ENCODE measurements at regions not wholly inside any gene's neighbourhood (a gene's known extent, or its start where the extent isn't known, plus 50 kb on each side); places are given as distances from the start of the nearest gene placed in this dataset.

GRCh38 chr13:39217471-39217870 lies 179.2 kb downstream of the NHLRC3 start:
- H3K27me3 Mint-ChIP-seq (ENCODE audit: insufficient read depth) = peaks cover 4% of the 10 kb centered on the region
- H3K27ac Mint-ChIP-seq = no peak overlapping the region
- no peaks in the 10 kb centered on the region for H3K9me3 ChIP-seq (ENCODE audit: control insufficient read depth, low read length)
- H3K9me3 Mint-ChIP-seq = peaks cover 12% of the 10 kb centered on the region
- peaks cover 2% of the 10 kb centered on the region for H3K36me3 Mint-ChIP-seq (ENCODE audit: low read depth)
- H3K4me1 ChIP-seq (ENCODE audit: control insufficient read depth, insufficient read depth, low read length) = no peaks in the 10 kb centered on the region
- no peaks in the 10 kb centered on the region for H3K27me3 ChIP-seq (ENCODE audit: control insufficient read depth, insufficient read depth, low read length, poor library complexity, severe bottlenecking)
- no peaks in the 10 kb centered on the region for H3K4me1 Mint-ChIP-seq
- H3K4me3 ChIP-seq (ENCODE audit: low read length) = no peak overlapping the region
- WGBS, 2 experiments (ENCODE audit: insufficient coverage in 1 of 2, insufficient read length in 1 of 2) = 89 to 100% methylated on average over 1 to 3 of the region's 3 CpGs
- no peak overlapping the region for H3K4me3 Mint-ChIP-seq
- TF ChIP-seq CTCF (conservative IDR thresholded peaks at IDR 0.05) = no peak
- DNase-seq = no peak
- no peak overlapping the region for H3K9ac ChIP-seq (ENCODE audit: extremely low read depth, low read length, poor library complexity, severe bottlenecking)
- H3K27ac ChIP-seq (ENCODE audit: low read depth, low read length) = no peak overlapping the region
- no peaks in the 10 kb centered on the region for H3K36me3 ChIP-seq (ENCODE audit: control insufficient read depth, insufficient read depth, low read length)

DNA sequence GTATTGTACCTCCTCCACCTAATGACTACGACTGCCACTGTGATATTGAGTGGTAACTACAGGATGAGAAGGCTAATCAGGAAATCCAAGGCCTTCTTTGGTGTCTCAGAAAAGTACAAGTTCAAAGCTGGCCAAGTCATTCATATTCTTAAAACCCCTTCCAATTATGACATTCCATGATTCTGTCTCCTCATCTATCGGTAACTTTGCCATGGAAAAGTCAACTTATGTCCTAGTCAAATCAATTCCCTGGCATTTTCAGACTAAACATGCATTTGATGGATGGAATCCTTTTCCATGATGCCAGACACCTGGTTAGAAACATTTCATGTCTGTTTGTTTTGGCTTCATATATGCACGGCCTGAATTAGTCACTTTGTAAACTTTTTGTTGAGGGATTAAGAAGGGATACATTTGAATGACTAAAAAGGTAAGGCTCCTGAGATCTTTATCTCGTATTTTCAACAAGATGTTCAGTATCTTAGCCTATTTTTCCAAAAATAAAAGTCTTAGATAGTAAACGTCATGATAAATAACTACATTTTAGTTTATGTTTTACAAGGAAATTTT lies 186.5 kb downstream of the NHLRC3 start:
- Mint-ChIP-seq H3K36me3 (ENCODE audit: low read depth) (no peaks in the 10 kb centered on the region), H3K4me3 (no peak overlapping the region), H3K27me3 (ENCODE audit: insufficient read depth) (no peaks in the 10 kb centered on the region), H3K27ac (no peak overlapping the region), H3K9me3 (peaks cover 16% of the 10 kb centered on the region), H3K4me1 (no peaks in the 10 kb centered on the region)
- H3K4me1 ChIP-seq (ENCODE audit: control insufficient read depth, insufficient read depth, low read length) = no peaks in the 10 kb centered on the region
- no peak for TF ChIP-seq CTCF (conservative IDR thresholded peaks at IDR 0.05)
- H3K27me3 ChIP-seq (ENCODE audit: control insufficient read depth, insufficient read depth, low read length, poor library complexity, severe bottlenecking) = no peaks in the 10 kb centered on the region
- H3K36me3 ChIP-seq (ENCODE audit: control insufficient read depth, insufficient read depth, low read length) = no peaks in the 10 kb centered on the region
- WGBS, 2 experiments (ENCODE audit: insufficient coverage in 1 of 2, insufficient read length in 1 of 2) = 83 to 87% methylated on average over 2 to 5 of the region's 5 CpGs
- no peak overlapping the region for H3K27ac ChIP-seq (ENCODE audit: low read depth, low read length)
- no peak for DNase-seq
- H3K9ac ChIP-seq (ENCODE audit: extremely low read depth, low read length, poor library complexity, severe bottlenecking) = no peak overlapping the region
- no peak overlapping the region for H3K4me3 ChIP-seq (ENCODE audit: low read length)
- H3K9me3 ChIP-seq (ENCODE audit: control insufficient read depth, low read length) = no peaks in the 10 kb centered on the region

DNA sequence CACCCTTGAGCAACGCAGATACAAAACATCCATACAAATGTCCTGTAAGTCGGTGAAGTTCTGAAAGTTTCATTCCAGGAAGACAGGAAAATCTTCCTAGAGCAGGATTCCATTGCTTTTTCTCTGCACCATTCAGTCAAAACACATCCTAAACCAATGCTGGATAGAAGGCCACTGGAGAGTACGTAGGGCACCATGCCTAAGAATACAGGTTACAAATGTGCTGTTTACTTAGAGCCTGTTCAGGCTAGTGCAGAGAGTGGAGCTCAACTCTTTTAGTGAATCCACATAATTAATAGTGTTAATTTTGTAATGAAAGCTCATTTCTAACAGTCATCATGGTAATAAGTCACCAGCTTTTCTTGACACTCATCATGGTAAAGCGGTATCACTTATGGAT lies 187.6 kb downstream of the NHLRC3 start:
- TF ChIP-seq CTCF (conservative IDR thresholded peaks at IDR 0.05) = no peak
- no peak overlapping the region for H3K27ac ChIP-seq (ENCODE audit: low read depth, low read length)
- DNase-seq = no peak
- H3K27ac Mint-ChIP-seq = no peak overlapping the region
- no peaks in the 10 kb centered on the region for H3K36me3 Mint-ChIP-seq (ENCODE audit: low read depth)
- 82 to 93% methylated on average over 2 to 4 of the region's 4 CpGs for WGBS, 2 experiments (ENCODE audit: insufficient coverage in 1 of 2, insufficient read length in 1 of 2)
- H3K9me3 Mint-ChIP-seq = peaks cover 16% of the 10 kb centered on the region
- H3K4me3 ChIP-seq (ENCODE audit: low read length) = no peak overlapping the region
- H3K9me3 ChIP-seq (ENCODE audit: control insufficient read depth, low read length) = no peaks in the 10 kb centered on the region
- H3K27me3 ChIP-seq (ENCODE audit: control insufficient read depth, insufficient read depth, low read length, poor library complexity, severe bottlenecking) = no peaks in the 10 kb centered on the region
- no peak overlapping the region for H3K9ac ChIP-seq (ENCODE audit: extremely low read depth, low read length, poor library complexity, severe bottlenecking)
- no peak overlapping the region for H3K4me3 Mint-ChIP-seq
- no peaks in the 10 kb centered on the region for H3K4me1 Mint-ChIP-seq
- H3K36me3 ChIP-seq (ENCODE audit: control insufficient read depth, insufficient read depth, low read length) = no peaks in the 10 kb centered on the region
- no peaks in the 10 kb centered on the region for H3K27me3 Mint-ChIP-seq (ENCODE audit: insufficient read depth)
- H3K4me1 ChIP-seq (ENCODE audit: control insufficient read depth, insufficient read depth, low read length) = no peaks in the 10 kb centered on the region
